ENCODE measurements at regions not wholly inside any gene's neighbourhood (a gene's known extent, or its start where the extent isn't known, plus 50 kb on each side); places are given as distances from the start of the nearest gene placed in this dataset.

GRCh38 chrX:39487166-39487968, 610.4 kb downstream of the BCOR start:
- TF ChIP-seq YY1 (IDR thresholded peaks at IDR 0.05; ENCODE audit: low read depth), result no peak

- no peak for TF ChIP-seq MAX (IDR thresholded peaks at IDR 0.05)
These were observed 609.8 kb downstream of the BCOR start for GRCh38 chrX:39487969-39488330.

- TF ChIP-seq FOXM1 (IDR thresholded peaks at IDR 0.05; ENCODE audit: borderline replicate concordance, low read depth) (no peak), ZBTB7A (IDR thresholded peaks at IDR 0.05; ENCODE audit: low read depth) (no peak), RAD21 (IDR thresholded peaks at IDR 0.05; ENCODE audit: low read depth) (no peak), EP300 (IDR thresholded peaks at IDR 0.05; ENCODE audit: borderline replicate concordance) (no peak), TAF1 (IDR thresholded peaks at IDR 0.05; ENCODE audit: low read depth) (no peak), TEAD4 (IDR thresholded peaks at IDR 0.05) (no peak), CREB1 (IDR thresholded peaks at IDR 0.05; ENCODE audit: low read depth) (no peak), EGR1 (IDR thresholded peaks at IDR 0.05) (no peak), CEBPB (IDR thresholded peaks at IDR 0.05) (no peak), TCF12 (IDR thresholded peaks at IDR 0.05; ENCODE audit: low read depth) (no peak), MAX (IDR thresholded peaks at IDR 0.05) (no peak), REST (IDR thresholded peaks at IDR 0.05; ENCODE audit: low read depth) (no peak), USF1 (IDR thresholded peaks at IDR 0.05) (no peak), NFIC (IDR thresholded peaks at IDR 0.05) (no peak), YY1 (IDR thresholded peaks at IDR 0.05; ENCODE audit: low read depth) (no peak)
These were observed 606.0 kb downstream of the BCOR start for GRCh38 chrX:39491548-39492297.

GRCh38 chrX:39492497-39493162, 605.1 kb downstream of the BCOR start:
- TF ChIP-seq TAF1 (IDR thresholded peaks at IDR 0.05; ENCODE audit: low read depth) (no peak), MAX (IDR thresholded peaks at IDR 0.05) (no peak), FOXM1 (IDR thresholded peaks at IDR 0.05; ENCODE audit: borderline replicate concordance, low read depth) (no peak), CEBPB (IDR thresholded peaks at IDR 0.05) (no peak), RAD21 (IDR thresholded peaks at IDR 0.05; ENCODE audit: low read depth) (no peak), ZBTB7A (IDR thresholded peaks at IDR 0.05; ENCODE audit: low read depth) (no peak)

- TF ChIP-seq NFIC (IDR thresholded peaks at IDR 0.05) (no peak), CREB1 (IDR thresholded peaks at IDR 0.05; ENCODE audit: low read depth) (no peak), EGR1 (IDR thresholded peaks at IDR 0.05) (no peak), EP300 (IDR thresholded peaks at IDR 0.05; ENCODE audit: borderline replicate concordance) (no peak), REST (IDR thresholded peaks at IDR 0.05; ENCODE audit: low read depth) (no peak), TAF1 (IDR thresholded peaks at IDR 0.05; ENCODE audit: low read depth) (no peak), TEAD4 (IDR thresholded peaks at IDR 0.05) (no peak), USF1 (IDR thresholded peaks at IDR 0.05) (no peak)
These were observed 604.6 kb downstream of the BCOR start for GRCh38 chrX:39493168-39493567.

All from Ishikawa (cell line).